GM18517 (cell line): ENCODE measurements at regions not wholly inside any gene's neighbourhood (a gene's known extent, or its start where the extent isn't known, plus 50 kb on each side); places are given as distances from the start of the nearest gene placed in this dataset.

Experiments
- ATAC-seq: cut with Tn5 transposase; IDR thresholded peaks from one replicate; pipeline ENCODE4 v1.9.1; 2021; ENCODE audit warnings: mild to moderate bottlenecking, moderate library complexity; ENCODE audit not compliant: unreplicated experiment

DNA sequence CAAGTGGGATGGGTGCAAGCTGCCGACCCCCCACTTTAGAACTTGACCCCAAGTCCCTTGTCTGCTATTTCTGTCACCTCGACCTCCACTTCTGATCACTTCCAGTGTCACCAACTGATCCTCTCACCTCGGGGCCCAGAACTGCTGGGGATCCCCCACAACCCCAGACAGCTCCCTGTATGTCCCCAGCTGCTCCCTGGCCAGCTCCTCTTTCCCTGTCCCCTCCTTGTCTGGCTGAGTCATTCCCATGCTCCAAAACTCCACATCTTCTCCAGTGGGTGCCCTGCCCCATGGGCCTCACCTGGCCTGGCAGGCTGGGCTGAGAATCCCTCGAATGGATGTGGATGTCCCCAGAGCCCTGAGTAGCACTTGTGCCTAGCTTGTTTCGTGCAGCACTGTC lies 154.3 kb upstream of the PCBD1 start:
- no peak for ATAC-seq

DNA sequence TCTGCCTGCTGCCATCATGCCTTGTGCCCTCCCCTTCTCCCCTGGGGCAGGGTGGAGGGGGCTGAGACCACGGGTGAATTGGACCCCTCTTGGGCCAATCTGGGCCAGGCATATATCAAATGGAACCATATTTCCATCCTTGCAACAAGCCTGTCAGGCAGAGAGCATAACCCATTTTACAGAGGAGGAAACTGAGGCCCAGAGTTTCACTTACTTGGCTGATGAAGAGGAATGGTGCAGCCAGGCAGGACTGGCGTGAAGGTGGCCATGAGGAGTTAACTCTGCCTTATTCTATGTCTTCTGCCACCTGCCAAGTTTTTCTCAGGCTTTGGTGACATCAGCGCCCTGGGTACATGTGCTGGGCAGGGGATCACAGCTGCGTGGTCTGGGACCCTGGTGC lies 155.5 kb upstream of the PCBD1 start:
- no peak for ATAC-seq

DNA sequence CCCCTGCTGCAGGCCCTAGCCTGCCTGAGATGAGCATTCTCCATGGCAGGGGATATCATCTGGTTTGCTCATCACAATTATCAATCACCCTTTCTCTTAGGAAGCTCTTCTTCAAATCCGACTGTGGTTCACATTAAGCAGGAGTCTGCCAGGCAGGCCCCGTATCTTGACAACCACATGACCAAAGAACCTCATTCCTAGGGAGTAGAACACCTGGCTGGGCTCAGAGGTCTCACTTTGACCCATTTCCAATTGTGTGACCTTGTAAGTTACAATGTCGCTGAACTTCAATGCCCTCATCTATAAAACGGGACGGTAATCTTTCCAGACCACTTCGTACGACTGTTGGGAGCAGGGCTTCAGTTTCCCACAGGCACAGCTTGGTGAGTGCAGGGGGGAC lies 156.4 kb upstream of the PCBD1 start:
- no peak for ATAC-seq

DNA sequence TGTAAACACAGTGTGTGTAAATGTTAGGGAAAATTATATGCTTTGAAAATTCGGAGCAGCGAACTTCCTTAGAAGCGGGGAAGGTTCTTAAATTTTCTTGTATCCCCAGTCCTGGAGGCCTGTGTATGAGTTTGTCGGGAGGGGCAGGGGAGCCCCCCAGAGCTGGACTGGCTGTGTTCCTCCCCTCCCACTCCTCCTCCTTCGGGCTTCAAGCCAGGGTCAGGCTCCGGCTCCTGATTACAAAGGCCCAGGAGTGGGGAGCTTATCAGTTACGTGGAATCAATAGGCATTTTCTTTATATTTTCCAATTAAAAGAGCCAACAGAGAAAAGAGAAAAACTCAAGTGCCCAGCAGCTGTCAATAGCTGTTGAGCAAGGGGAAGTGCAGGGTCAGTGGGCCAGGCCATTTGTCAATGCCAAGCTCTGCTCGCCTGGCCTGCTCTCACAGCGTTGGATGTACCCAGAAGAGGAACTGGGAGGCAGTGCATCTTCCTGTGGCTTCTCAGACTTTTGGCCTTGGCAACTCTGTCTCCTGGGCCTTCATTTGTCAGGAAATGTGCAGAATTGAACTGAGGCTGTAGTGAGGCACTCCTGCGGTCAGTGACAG lies 156.9 kb upstream of the PCBD1 start:
- no peak for ATAC-seq

DNA sequence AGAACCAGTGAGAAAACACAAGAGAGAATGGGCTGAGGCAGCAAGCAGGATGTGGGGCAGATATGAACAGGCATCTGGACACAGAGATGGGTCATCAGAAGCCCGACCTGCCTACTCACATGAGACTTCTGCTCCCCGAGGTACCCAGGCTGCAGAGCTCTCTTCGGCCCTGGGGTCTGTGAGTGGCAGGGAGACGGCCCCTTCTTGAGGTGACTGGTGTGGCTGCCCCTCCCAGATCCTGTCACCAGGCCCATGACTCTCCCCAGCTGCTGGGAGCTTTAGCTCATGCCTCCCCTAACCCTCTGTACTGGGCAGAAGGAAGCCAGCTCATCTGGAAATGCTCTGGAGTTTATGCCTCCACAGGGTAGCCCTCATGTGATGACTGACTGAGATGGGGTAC lies 157.6 kb upstream of the PCBD1 start:
- ATAC-seq = no peak

DNA sequence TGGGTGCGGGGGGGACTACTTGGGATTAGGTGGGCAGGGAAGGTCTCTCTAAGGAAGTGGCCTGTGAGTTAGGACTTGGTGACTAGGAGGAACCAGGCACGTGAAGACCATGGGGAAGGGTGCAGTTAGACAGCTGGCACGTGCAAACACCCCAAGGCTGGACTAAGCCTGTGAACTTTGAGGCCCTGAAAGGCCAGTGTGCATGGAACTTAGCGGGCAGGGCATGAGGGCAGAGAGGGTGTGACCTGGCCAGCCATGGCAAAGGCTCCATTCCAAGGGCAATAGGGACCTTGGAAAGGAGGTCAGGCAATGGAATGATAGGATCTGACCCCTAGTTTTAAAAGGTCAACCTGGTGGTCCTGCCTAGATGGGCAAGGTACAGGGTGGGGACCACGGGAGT lies 158.4 kb upstream of the PCBD1 start:
- no peak for ATAC-seq

DNA sequence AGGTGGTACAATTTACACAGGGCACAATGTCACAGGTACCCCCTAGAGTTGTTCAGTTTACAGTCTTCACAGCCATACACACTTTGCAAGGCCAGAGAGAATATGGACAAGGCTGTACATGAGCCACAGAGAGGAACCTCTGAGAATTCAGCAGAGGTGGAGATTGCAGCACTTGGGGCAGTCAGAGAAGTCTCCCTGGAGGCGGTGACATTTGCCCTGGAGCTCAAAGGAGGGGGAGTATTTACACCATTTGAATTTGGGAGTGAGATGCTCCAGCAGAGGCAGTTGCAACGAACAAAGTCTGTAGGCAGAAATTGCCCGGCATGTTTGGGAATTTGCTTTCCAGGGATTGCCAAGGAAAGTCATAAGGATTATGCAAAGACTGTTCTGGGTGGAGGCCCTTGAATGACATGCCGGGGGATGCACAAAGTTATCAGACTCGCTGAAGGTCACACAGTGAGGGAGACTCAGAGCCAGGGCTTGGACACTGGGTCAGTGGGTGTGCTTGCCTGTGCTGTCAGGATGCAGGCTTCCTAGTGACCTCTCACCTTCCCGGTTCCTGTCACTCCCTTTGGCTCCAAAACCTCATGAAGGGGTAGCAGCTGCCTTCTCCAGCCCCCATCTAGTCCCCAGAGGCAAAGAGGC lies 160.7 kb upstream of the PCBD1 start:
- ATAC-seq = no peak

DNA sequence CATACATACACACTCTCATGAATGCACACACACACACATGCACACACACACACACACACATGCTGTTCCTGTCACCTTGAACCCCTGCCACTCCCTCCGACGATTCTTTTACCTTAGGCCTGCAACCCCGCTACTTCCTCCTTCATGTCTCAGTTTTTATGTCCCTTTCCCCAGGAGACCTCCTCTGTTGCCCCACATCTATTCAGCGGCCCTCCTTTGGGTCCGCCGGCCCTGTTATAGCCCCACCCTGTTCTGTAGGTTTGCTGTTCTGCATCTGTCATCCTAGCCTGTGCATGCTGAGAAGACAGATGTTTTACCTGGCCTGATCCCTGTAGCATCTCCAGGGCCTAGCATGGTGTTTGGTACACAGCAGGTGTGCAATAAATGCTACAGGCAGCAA lies 161.6 kb upstream of the PCBD1 start:
- ATAC-seq = no peak

DNA sequence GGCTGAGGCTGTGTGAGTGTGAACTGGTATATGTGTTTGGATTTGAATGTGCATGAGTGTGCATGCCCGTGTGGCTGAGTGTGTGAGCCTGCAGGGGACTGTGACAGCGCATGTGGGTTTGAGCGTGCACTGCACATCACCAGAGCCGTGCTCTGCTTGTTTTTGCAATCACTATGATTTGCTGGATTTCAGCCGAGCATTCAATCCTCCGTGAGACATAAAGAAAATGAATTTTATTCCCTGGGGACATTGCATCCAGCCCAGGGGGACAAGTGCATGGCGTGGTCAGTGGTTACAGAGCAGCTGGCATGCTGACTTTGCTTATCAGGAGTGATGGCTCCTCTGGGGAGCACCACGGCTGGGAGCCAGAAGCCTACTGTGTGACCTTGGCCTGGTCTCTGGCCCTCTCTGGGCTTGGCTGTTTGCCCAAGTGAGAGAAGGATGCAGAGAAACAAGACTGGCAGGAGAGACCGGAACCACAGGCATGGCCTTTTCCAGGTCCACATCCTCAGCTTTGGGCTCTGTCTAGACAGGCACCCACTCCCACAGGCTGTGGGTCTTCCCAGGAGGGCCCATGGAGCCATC lies 160.2 kb upstream of the UNC5B start:
- ATAC-seq = no peak

DNA sequence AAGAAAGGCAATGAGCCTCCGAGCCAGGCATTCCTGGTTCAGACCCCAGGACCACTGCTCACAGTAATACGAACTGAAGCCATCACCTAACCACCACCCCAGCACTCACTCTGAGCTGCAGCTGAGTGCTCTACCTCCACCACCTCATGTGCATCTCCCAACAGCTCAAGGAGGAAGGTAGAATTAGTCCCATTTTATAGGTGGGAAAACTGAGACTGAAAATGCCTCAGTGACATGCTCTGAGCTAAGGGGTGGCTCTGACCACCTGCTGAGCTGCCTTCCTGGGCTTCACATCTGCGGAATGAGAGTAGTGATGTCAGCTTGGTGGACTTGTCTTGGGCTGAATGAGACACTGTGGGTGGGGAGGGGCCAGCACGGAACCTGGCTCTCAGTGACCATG lies 159.7 kb upstream of the UNC5B start:
- ATAC-seq = no peak

DNA sequence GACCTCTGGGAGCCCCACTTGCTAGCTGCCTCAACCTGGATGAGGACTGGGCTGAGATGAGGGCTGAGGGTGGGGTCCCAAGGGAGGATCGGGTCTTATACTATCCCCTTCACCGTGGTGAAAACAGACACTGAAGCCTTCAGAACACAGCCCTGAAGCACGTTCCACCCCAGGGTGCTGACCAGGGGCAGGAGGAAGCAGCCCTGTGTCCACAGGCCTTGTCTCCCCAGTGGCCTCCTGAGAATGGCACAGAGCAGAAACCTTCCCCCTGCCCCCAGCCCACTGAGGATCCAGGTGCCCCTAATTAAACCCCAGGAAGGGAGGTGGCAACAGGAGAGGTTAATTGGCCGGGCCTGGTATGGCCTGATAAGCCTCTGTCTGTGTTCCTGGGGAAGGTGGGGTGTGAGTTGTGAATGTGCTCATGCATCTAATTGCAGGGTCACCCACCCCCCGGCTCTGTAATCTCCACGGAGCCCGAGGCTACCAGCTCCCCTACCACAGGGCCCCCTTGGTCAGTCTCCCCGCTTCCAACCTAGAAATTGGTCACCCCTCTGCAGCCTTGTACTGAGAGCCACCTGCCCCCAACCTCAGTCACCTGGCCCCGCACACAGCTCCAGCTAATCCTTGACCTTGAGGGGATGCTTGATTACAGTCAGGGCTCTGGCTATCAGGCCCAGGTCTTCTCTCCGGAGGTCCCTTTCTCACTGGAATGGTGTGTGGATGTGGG lies 159.0 kb upstream of the UNC5B start:
- no peak for ATAC-seq

DNA sequence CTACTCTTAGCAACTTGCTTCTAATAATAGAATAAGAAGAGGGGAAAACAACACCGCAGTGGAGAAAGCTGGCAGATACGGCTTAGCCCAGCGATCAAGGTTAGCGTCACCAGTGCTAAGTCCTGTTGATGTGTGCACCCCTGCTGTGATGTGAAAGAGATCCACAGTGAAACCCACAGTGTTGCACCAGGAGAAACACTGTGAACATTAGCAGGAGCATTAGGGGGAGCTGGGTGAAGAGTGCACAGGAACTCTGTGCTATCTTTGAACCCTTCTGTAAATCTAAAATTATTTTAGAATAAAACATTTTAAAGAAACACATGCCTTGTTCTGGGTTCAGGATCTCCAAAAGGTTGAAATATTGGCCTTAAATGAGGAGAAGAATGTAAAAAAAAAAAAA lies 154.1 kb upstream of the UNC5B start:
- ATAC-seq = no peak

DNA sequence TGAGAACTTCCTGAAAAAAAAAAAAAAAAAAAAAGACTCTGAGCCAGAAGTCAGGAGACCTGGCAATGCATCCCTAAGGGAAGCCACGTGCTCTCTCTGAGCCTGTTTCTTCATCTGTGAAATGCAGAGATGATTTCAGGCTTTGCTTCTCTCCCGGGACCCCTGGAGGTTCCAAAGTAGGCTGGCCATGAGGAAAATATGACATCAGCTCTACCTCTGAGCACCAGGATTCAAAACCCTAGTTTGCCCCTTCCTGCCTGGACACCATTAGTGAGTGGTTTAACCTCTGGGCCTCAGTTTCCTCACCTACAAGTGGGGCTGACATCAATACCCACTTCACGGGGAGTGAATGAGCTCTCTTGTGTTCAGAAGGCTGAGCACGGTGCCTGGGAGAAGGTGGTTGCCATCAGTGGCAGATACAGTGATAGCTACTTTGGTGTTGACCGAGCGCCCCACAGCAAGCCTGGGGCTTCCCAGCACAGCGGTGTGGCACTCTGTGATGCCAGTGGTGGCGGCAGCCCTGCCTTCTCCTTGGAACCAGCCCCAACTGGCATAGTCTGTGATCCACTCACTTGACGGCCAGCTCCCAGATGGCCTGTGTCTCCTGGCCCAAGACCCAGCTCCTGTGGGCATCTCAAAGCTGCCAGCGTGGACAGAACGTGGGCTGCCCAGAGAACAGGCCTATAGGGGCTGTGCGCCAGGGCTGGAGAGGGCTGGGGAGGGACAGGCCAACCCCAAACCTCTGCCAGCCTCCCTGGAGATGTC lies 153.1 kb upstream of the UNC5B start:
- no peak for ATAC-seq

DNA sequence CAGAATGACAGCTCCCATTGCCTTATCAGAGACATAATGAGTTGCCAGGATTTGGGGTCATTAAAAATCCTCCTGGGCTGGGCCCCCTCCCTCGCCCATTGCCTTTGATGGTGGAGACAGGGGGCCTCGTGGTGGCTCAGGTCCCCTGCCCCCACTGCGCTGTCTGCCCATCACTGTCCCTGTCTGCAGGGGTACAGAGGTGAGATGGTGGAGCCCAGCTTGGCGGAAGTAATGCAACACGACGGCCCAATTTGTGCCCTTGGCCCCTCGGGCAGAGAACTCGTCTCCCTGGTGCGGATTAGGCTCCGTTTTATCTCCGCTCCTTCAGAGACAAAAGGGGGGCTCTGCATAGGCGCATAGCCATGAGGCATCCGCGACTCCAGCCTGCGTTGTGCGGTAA lies 152.4 kb upstream of the UNC5B start:
- no peak for ATAC-seq

DNA sequence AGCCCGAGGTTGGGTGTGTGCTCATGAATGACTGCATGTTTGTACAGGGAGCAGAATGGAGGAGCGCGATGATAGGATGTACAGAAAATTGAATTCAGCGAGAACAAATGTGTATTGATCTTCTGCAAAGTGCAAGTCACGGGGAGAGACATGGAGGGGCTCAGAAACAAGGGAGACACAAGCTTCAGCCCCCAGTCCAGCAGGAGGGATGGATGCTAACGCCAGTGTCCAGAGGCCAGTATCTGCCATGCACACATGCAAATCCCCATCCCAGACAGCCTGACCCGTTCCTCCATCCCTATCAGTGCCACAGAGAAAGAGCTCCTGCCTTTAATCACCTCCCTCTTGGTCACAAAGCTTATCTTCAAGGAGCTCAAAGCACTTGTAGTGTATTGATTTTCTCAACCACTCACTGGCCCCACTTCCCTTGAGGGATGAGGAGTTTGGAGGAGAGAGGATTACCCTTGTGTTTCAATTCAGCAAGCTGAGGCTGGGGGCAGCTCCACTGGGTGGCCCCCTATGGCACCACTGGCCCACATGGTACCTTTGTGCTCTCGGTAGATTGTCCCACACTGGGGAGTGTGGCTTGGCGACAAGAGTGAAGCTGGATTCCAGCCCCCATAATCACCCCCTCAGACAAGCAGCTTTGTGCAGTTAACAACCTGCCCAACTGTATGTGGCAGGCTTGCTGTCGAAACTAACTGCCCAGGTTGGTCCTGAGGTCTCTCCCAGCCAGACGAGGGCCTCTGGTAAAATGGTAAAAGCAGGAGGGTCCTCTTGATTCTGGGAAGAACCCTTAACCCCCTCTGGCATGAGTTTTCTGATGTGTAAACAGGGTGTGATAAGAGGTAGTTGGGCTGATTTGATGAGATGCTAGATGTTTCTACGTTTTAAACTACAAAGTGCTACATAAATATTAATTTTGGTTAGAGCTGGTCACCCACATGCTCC lies 151.6 kb upstream of the UNC5B start:
- ATAC-seq = no peak

DNA sequence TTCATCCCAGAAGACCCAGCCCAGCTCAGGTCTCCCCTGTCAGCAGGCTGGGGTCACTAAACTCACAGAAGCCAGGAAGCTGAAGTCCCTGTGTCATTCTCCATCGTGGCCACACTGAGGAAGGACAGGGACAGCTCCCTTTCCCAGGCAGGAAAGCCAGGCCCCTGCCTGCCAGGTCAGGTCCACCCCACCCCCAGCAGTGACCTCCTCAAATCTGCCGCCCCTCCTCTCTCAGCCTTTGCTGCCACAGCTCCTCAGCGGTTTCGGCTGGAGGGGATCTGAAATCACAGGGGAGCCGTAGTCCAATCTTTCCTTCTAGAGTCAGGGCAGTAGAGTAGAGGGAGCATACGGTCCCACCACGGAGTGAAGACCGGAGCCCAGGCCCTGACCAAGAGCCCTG lies 150.9 kb upstream of the UNC5B start:
- no peak for ATAC-seq

DNA sequence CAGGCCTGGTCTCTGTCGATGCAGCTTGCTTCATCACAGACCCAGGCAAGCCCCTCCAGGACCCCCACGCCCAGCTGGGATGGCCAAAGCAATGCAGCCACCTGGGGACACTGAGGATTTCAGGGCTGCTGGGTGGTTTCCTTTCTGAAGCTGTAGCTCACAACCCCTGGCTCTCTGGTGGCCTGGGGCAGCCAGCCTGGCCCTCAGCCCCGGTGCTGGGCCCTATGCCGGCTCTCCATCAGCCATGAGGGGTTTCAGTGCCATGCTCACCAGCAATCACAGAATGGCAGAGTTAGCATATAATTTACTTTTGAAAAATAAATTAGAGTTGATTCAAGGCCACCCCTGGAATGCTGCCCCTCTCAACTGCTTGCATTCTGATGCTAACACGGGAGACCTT lies 150.2 kb upstream of the UNC5B start:
- no peak for ATAC-seq

DNA sequence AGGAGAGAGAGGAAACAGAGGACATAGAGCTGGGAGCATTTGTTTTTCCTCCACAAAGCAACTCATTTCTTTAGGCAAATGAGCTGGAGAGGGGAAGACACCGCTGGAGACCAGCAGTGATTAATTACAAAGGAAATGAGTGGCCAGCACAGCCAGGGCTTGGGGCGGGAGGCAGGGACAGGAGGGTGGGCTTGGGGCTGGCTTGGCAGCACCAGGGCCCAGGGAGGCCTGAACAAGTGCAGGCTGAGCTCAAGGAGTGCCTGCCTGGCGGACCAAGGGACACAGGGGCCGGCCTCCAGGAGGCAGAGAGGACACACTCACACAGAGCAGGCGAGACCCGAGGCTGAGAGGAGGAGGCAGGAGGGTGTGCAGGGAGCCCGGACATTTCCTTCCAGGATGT lies 149.0 kb upstream of the UNC5B start:
- ATAC-seq = no peak

DNA sequence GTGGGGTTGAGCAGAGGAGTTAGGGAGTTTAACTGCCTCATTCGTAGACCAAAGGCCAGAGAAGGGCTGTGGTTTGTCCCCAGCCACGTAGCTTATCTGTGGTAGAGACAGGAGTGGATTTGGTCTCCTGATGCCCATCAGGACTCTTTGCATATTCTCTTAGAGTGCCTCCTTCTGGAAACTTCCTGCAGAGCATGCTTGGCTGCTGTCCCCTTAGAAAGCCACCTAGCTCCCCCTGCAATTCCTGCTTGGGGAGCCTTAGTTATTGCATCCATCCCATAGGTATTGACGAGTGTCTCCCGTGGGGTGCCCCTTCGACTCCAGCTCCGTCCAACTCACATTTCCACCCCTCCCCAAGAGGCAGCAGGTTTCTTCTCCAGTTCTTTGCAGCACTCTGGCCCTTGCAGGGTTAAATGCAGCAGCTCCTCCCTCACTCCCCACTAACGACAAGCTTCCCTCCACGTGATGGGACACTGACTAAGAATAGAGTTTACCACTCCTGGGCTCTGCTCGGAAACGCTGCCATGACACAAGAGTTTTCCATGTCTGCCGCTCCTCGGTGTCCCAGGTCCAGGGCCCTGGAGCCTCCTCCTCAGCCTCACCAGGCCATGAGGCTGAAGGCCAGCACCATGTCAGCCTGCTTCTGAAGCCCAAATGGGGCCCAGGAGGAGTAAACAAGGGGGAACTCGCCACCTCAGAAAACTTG lies 147.8 kb upstream of the UNC5B start:
- no peak for ATAC-seq

DNA sequence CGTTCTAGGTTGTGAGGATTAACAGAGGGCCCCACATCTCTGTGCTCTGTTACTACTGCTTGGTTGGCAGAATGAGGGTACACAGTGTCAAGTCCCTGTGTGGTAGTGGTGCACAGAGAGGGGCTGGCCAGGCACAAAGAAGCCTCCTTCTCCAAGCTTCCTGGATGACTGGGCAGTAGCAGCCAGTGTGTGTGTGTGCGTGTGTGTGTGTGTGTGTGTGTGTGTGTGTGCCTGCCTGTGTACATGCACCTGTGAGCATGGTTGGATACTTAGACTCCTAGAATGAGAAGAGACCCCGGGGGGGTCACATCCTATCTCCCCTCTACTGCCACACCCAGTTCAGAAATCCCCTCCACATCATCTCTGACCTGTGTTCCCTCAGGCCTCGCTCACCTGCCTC lies 146.7 kb upstream of the UNC5B start:
- ATAC-seq = no peak
